VCaP (cell line): ENCODE measurements at regions not wholly inside any gene's neighbourhood (a gene's known extent, or its start where the extent isn't known, plus 50 kb on each side); places are given as distances from the start of the nearest gene placed in this dataset.

Experiments used
- H3K27ac ChIP-seq: fragments of 450-650 bp; 2 replicates; pipeline ENCODE4 v1.5.1; 2017
- CTCF ChIP-seq: fragments of 450-650 bp; conservative IDR thresholded peaks from 2 replicates; pipeline ENCODE4 v1.5.1; 2017; ENCODE audit warnings: mild to moderate bottlenecking, moderate library complexity

- H3K27ac ChIP-seq: no peak overlapping the region
- TF ChIP-seq CTCF: no peak
These were observed 83.4 kb downstream of the RPLP1 start for GRCh38 chr15:69535998-69536397.

- H3K27ac ChIP-seq: no peak overlapping the region
- TF ChIP-seq CTCF: no peak
These were observed 84.3 kb downstream of the RPLP1 start for GRCh38 chr15:69536726-69537512.

- no peak overlapping the region for H3K27ac ChIP-seq
- TF ChIP-seq CTCF: no peak
These were observed 85.3 kb downstream of the RPLP1 start for GRCh38 chr15:69537901-69538300.

GRCh38 chr15:69538379-69538778 lies 85.8 kb downstream of the RPLP1 start:
- no peak for TF ChIP-seq CTCF
- no peak overlapping the region for H3K27ac ChIP-seq

DNA sequence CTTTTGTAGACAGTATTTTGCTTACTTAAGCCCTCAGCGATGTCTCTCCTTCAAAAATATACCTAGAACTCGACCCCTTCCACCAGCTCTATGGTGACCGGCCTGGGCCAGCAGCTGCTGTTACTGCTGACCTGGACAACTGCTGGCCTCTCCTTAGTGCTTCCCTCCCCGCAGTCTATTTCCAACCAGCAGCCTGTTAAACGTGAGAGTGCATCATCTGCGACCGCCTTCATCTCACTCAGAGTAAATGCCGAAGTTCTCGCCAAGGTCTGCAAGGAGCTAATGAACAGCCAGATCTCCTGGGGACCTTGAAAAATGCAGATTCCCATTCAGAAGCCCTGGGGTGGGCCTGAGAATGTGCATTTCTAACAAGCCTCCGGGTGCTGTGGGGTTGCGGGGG lies 86.7 kb downstream of the RPLP1 start:
- TF ChIP-seq CTCF: no peak
- no peak overlapping the region for H3K27ac ChIP-seq

DNA sequence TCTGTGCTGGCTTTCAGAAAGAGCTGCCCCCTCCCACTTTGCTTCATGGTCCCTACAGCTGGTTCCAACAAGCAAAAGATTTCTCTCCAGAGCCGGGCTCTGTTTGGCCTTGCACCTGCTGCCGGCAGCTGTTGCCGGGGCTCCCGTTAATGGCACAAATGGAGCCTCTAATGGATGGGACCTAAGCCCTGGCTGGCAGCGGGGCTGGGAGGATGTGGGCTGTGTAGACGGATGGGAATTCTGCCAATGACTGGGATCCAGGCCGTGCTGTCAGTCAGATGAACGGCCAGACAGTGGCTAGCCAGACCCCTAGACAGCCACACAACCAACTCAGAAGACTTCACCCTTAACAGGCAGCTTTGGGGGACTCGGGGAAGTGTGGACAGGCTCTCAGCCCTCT lies 88.0 kb downstream of the RPLP1 start:
- no peak overlapping the region for H3K27ac ChIP-seq
- TF ChIP-seq CTCF: no peak

DNA sequence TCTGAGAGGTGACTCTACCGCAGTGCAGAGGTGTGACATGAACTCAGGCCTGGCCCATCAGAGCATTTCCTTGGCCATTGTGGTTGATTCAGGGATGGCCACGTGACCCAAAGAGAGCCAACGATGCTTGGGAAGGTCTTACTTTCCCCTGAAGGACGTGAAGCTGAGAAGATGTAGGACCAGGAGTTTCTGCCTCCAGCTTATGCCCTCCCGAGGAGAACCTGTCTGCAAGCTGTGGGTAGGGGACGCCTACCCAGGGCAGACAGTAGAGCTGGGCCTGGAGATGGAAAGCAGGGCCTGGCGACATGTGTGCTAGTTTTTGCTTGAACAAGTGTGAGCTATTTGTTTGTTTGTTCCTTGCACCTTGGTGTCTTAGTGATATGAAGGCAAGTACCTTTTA lies 89.4 kb downstream of the RPLP1 start:
- TF ChIP-seq CTCF: no peak

More for the DNA sequence above, 89.4 kb downstream of the RPLP1 start:
- no peak overlapping the region for H3K27ac ChIP-seq
